Chondrocyte (in vitro differentiated cells): ENCODE measurements at regions not wholly inside any gene's neighbourhood (a gene's known extent, or its start where the extent isn't known, plus 50 kb on each side); places are given as distances from the start of the nearest gene placed in this dataset.

Experiments
- DNase-seq: peaks from one replicate; pipeline ENCODE4 v3.0.0; 2021; ENCODE audit warnings: mixed read lengths, low spot score
- H3K27ac Mint-ChIP-seq: one replicate; pipeline ENCODE4 v1.8.0; 2021; ENCODE audit warnings: mild to moderate bottlenecking, moderate library complexity, mixed read lengths; ENCODE audit not compliant: unreplicated experiment
- H3K27me3 Mint-ChIP-seq: 2 replicates; pipeline ENCODE4 v1.8.0; 2021; ENCODE audit warnings: low read depth, mixed read lengths
- H3K36me3 Mint-ChIP-seq: 2 replicates; pipeline ENCODE4 v1.8.0; 2021; ENCODE audit warnings: low read depth, mixed read lengths
- H3K4me1 Mint-ChIP-seq: 2 replicates; pipeline ENCODE4 v1.8.0; 2021; ENCODE audit warnings: low read depth, mild to moderate bottlenecking, mixed read lengths
- H3K4me3 Mint-ChIP-seq: one replicate; pipeline ENCODE4 v1.8.0; 2021; ENCODE audit warnings: mild to moderate bottlenecking, moderate library complexity, mixed read lengths; ENCODE audit not compliant: unreplicated experiment
- H3K9me3 Mint-ChIP-seq: 2 replicates; pipeline ENCODE4 v1.8.0; 2021; ENCODE audit warnings: low read depth, mixed read lengths
- TF ChIP-seq, protein P1 (sequence below): fragments of 200-600 bp; sonication (generic); IDR thresholded peaks from 2 replicates; pipeline ENCODE4 v1.5.0; 2021; ENCODE audit warnings: antibody characterized with exemption, mild to moderate bottlenecking, moderate library complexity

- Mint-ChIP-seq H3K9me3 (no peaks in the 10 kb centered on the region), H3K36me3 (no peaks in the 10 kb centered on the region), H3K27ac (no peak overlapping the region), H3K27me3 (no peaks in the 10 kb centered on the region), H3K4me1 (peaks cover 30% of the 10 kb centered on the region), H3K4me3 (no peak overlapping the region)
- no peak for DNase-seq
- TF ChIP-seq, protein P1, sequence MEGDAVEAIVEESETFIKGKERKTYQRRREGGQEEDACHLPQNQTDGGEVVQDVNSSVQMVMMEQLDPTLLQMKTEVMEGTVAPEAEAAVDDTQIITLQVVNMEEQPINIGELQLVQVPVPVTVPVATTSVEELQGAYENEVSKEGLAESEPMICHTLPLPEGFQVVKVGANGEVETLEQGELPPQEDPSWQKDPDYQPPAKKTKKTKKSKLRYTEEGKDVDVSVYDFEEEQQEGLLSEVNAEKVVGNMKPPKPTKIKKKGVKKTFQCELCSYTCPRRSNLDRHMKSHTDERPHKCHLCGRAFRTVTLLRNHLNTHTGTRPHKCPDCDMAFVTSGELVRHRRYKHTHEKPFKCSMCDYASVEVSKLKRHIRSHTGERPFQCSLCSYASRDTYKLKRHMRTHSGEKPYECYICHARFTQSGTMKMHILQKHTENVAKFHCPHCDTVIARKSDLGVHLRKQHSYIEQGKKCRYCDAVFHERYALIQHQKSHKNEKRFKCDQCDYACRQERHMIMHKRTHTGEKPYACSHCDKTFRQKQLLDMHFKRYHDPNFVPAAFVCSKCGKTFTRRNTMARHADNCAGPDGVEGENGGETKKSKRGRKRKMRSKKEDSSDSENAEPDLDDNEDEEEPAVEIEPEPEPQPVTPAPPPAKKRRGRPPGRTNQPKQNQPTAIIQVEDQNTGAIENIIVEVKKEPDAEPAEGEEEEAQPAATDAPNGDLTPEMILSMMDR = no peak
Observed at GRCh38 chr4:38189445-38189844, 229.2 kb downstream of the PTTG2 start.

DNA sequence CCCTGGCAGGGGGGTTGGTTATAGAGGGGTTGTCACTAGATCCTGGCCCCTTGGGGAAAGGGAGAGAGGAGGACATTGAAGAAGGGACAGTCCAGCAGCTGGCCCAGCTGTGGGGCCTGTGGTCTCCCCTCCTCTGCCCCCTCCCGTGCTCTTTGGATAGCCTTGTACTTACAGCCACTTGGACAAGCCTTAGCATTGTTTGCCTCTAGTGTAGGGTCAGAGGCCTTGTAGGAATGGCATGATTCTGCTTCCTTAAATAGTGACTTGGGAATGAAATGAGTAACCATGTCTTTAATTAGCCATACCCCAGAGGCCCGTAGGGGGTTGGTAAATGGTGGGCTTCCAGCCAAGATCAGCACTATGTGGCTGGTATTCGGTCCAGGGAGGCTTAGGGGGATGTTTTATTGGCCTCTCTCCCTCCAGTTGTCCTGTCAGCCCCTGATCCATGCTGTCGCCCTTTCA, 230.6 kb downstream of the PTTG2 start:
- Mint-ChIP-seq H3K27me3 (no peaks in the 10 kb centered on the region), H3K4me1 (peaks cover 30% of the 10 kb centered on the region), H3K36me3 (no peaks in the 10 kb centered on the region), H3K9me3 (peaks cover 8% of the 10 kb centered on the region), H3K4me3 (no peak overlapping the region), H3K27ac (peak overlapping the region; percentile 83)
- DNase-seq = no peak
- TF ChIP-seq, protein P1 = no peak

- TF ChIP-seq, protein P1 = no peak
- no peaks in the 10 kb centered on the region for H3K36me3 Mint-ChIP-seq
- H3K27ac Mint-ChIP-seq = no peak overlapping the region
- no peak for DNase-seq
- no peaks in the 10 kb centered on the region for H3K27me3 Mint-ChIP-seq
- no peak overlapping the region for H3K4me3 Mint-ChIP-seq
- H3K9me3 Mint-ChIP-seq = peaks cover 10% of the 10 kb centered on the region
- H3K4me1 Mint-ChIP-seq = peaks cover 30% of the 10 kb centered on the region
Observed at GRCh38 chr4:38192516-38192915, 232.3 kb downstream of the PTTG2 start.

- Mint-ChIP-seq H3K4me3 (no peak overlapping the region), H3K4me1 (peaks cover 30% of the 10 kb centered on the region), H3K9me3 (peaks cover 10% of the 10 kb centered on the region), H3K27ac (no peak overlapping the region), H3K36me3 (no peaks in the 10 kb centered on the region), H3K27me3 (no peaks in the 10 kb centered on the region)
- no peak for DNase-seq
- TF ChIP-seq, protein P1 = no peak
Observed at GRCh38 chr4:38193236-38193863, 233.2 kb downstream of the PTTG2 start.

DNA sequence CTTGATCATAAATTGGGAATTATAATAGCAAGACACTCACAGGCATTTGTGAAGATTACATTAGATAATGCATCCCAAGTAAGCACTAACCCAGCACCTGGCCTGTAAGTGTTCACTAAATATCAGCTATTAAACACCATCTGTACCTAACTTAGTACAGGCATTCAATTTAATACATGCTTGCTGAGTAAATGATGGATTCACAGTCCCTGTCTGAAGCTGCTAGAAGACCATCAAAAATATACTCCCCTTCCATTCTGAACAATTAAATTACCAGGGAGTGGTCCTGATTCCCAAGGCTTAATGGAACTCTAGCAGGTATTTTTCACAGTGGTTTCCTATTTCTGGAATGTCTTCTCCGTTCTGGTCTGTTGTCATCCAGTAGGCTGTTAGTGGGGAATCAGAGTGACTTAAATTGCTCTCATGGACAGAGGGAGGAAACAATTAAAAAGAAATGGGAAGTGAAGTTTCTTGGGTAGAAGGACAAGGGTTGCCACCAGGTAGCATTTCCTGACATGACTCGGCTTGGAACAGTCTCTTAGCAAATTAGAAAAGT, 233.9 kb downstream of the PTTG2 start:
- Mint-ChIP-seq H3K36me3 (peaks cover 2% of the 10 kb centered on the region), H3K27me3 (peaks cover 1% of the 10 kb centered on the region), H3K27ac (no peak overlapping the region), H3K9me3 (peaks cover 10% of the 10 kb centered on the region), H3K4me3 (no peak overlapping the region), H3K4me1 (peaks cover 28% of the 10 kb centered on the region)
- TF ChIP-seq, protein P1 = no peak
- DNase-seq = no peak
